ENCODE measurements at regions not wholly inside any gene's neighbourhood (a gene's known extent, or its start where the extent isn't known, plus 50 kb on each side); places are given as distances from the start of the nearest gene placed in this dataset.

DNA sequence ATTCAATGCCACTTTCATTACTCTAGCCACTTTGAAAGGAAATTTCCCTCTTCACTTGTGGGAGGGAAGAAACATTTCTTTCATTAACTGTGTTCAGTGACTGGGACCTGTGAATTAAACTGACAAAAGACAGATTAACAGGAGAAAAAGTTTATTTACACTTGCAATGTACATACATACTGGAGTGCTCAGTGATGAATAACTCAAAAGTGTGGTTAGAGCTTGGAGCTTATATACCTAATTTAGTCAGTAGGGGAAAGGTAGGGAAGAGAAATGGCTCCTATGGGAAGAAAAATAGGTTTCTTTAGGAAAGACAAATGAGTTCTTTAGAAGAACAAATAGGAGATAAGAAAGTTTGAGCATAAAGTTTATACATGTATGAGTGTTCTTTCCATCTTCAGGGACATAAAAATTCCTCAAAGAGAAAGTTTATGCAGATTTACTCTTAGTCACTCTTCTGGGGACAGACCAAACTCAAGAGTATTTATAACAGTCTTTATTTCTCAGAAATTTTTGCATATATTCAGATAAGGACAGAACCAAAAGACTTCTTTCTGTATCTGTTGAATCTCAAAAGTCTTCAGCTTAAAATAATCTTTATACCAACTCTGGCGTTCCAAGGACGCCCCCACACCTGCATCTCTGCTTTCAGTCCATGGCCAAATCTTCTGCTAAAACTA, 120.0 kb upstream of the RAI14 start:
- DNase-seq (ENCODE audit: low read depth, low spot score) = no peak

DNA sequence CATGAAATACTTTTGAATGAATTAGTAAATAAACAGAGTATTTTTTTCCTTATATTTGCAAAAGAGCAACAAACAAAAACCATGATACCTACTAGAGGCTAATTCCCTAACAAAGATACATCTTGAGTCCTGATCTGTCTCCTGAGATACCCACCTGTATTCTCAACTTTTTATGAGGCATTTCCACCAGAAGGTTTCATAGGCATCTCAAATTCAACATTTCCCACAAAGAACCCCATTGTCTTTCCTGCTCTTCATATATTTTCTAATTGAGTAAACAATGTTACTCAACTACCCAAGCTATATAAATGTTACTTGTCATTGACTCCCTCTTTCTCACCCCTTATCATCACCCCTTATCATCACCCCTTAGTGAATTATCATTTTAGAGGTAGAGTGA, 119.4 kb upstream of the RAI14 start:
- no peak overlapping the region for H3K4me3 ChIP-seq (ENCODE audit: low read length)
- DNase-seq (ENCODE audit: low read depth, low spot score) = no peak

More for the DNA sequence above, 120.0 kb upstream of the RAI14 start:
- H3K4me3 ChIP-seq (ENCODE audit: low read length) = no peak overlapping the region

DNA sequence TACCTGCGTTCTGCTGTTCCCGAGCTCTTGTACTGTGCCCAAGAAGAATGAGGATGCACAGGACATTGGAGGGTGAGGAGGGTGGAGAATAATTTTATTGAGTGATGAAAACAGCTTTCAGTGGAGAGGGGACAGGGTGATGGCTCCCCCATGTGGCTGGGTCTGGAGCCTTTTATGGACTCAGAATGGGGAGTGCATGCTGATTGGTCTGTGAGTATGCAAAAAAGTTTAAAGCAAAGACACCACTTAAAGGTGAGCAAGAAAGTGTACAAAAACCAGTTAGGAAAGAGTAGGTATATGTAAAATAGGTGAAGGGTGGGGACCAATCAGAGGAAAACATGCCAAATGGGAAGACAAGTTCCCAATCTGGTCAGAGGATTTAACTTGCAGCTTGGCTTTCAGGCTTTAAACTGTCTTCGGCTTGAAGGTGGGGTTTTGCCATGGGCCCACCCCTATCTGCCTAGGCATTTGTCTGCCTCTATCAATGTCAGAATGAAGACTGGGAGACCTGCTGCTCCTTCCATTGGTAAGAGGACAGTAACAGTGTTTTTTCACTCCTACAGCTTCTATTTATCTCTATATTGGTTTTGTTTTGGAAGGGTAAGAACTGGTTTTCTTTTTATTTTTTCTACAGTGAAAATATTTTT, 118.0 kb upstream of the RAI14 start:
- no peak for DNase-seq (ENCODE audit: low read depth, low spot score)
- H3K4me3 ChIP-seq (ENCODE audit: low read length) = no peak overlapping the region

DNA sequence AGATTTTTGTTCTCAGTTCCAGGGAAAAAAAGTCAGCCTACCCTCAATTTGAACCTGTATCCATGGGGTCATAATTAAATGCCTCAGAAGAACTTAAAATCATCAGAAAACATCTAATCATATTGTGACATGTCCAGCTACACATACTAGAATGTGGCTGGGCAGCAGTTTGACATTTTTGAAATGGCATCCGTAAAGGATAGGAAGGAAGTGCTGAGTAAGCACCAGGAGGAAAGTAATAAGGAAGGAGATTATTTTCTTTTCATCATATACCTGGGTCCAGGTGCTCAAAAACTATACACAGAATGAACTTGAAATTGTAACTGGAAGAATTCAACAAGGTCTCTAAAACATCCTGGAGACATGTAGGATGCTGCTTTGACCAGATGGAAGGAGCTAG, 116.9 kb upstream of the RAI14 start:
- no peak overlapping the region for H3K4me3 ChIP-seq (ENCODE audit: low read length)
- no peak for DNase-seq (ENCODE audit: low read depth, low spot score)

DNA sequence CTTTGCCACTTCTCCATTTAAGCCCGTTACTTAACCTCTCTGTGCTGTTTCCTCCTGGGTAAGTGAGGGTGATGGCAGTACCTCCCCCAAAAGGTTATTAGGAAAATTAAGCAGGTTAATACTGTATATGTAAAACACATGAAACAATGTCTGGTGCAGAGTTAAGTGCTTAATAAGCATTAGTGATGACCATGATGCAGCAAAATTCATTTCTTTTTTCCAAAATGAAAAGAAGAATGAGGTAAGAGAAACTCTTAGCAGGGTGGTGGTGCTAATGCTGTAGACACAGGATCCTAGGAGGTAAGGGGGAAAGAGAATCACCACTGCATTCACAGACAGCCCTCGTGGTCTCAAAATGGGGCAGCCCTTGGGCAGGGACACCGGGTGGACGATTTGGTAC, 115.1 kb upstream of the RAI14 start:
- DNase-seq (ENCODE audit: low read depth, low spot score) = no peak
- H3K4me3 ChIP-seq (ENCODE audit: low read length) = no peak overlapping the region

DNA sequence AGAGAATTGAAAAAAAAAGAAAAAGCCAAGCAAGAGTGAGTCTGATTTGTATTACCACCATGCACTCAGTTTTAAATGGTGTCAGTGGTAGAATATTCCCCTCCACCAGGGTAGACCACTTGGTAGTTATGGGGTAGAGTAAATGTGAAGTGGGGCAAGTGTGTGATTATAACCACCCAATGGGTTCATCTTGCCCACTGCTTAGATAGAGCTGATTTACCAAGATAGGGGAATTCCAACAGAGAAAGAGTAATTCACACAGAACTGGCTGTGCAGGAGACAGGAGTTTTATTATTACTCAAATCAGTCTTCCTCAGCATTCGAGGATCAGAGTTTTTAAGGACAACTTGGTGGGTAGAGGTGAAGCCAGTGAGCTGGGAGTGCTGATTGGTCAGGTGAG, 113.3 kb upstream of the RAI14 start:
- no peak overlapping the region for H3K4me3 ChIP-seq (ENCODE audit: low read length)
- no peak for DNase-seq (ENCODE audit: low read depth, low spot score)

DNA sequence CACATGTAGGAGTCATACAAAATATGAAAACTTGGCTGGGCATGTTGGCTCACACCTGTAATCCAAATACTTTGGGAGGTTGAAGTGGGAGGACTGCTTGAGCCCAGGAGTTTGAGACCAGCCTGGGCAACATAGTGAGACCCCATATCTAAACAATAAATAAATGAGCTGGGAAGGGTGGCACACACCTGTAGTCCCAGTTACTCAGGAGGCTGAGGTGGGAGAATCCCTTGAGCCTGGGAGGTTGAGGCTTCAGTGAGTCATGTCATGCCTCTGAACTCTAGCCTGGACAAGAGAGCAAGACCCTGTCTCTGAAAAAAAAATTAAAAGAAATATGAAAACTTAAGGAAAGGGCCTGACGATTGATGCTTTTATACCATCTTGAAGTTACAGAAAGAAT, 112.4 kb upstream of the RAI14 start:
- no peak for DNase-seq (ENCODE audit: low read depth, low spot score)

DNA sequence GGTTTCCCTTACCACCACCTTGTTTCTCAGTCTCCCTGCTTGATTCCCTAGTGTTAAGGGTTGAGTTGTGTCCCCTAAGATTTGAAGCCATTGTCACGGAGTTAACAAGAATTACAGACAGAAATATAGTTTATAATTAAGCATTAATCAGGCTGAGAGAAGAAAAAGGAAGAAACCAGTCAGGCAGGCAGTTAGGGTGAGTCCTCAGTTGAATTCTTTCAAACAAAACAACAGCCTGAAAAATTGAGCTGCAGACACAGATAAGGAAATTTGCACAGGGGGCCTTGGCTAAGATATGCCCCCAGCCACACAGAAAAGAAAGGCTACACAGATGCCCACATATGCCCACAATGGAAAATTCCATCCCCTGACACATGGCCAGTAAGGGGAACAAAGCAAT, 111.7 kb upstream of the RAI14 start:
- no peak for DNase-seq (ENCODE audit: low read depth, low spot score)
- no peak overlapping the region for H3K4me3 ChIP-seq (ENCODE audit: low read length)

More for the DNA sequence above, 112.4 kb upstream of the RAI14 start:
- no peak overlapping the region for H3K4me3 ChIP-seq (ENCODE audit: low read length)

DNA sequence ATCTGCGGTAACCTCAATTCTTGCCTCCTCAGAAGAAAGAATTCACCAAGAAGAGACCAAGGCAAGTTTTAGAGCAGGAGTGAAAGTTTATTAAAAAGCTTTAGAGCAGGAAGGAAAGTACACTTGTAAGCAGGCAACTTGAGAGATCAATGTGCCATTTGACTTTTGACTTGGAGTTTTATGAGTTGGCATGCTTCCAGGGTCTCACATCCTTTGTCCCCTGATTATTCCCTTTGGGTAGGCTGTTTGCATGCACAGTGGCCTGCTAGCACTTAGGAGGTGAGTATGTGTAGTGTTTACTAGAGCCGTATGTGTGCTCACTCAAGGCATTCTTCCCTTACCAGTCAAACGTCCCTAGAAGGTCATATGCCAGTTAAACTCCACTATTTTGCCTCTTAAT, 111.0 kb upstream of the RAI14 start:
- H3K4me3 ChIP-seq (ENCODE audit: low read length) = no peak overlapping the region
- DNase-seq (ENCODE audit: low read depth, low spot score) = no peak

DNA sequence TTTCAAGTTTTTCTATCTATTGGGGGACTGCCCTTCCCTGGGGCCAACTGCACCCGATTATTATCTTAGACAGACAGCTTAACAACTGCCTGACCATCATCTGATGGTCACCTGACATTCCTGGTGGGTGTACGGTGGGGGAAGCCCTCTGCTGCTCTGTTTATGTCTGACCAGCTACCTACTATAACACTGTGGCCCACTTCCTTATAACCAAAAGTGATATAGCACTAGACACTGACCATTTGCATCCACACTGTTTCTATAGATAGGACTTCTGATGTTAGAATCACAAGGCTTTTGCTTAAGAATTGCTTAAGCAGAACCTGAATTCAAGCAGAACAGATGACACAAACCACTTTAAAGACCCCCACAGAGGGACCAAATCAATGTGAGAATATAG, 110.5 kb upstream of the RAI14 start:
- H3K4me3 ChIP-seq (ENCODE audit: low read length) = no peak overlapping the region
- no peak for DNase-seq (ENCODE audit: low read depth, low spot score)

DNA sequence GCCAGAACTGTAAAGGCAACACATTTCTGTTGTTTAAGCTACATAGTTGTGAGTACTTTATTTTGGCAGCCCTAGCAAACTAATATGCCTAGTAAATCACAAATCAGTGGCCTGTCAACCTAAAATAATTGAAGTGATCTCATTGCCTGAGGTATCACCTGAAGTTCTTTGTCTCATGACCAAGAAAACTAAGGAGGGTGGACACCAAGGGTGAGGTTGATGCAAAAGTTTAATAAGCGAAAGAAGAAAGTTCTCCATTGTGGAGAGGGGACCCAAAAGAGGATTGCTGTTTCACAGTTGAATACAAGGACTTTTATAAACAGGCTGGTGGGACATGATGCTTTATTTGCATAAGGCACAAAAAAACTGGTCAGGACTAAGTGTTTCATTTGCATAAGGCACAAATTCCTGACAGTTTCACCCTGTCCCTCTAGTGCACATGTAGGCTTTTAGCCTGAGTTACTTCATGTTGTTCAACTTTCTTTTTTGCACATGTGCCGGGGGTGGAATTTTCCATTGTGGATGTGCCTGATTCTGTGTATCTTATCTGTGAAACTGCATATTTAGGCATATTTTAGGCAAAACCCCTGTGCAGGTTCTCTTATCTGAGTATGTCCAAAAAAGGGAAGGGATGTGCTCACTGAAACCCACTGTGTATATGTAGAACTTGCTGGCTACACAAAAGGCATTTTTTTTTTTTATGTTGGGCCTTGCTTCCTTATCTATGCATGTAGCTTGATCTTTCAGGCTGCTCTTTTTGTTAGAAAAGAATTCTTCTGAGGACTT, 108.6 kb upstream of the RAI14 start:
- DNase-seq (ENCODE audit: low read depth, low spot score) = no peak
- H3K4me3 ChIP-seq (ENCODE audit: low read length) = no peak overlapping the region

DNA sequence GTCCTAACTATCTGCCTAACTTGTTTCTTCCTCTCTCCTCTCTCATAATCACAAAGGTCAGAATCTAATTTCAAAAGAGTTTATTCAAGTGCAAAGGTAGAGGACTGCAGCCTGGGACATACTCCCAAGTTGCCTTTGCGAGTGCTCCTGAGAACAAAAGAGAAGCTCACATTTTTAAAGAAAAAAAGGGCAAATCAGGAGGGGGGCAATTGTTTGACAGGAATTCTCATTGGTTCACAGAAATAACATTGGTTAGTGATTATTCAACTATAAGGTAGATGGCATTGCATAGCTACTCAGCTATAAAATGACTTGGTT, 108.1 kb upstream of the RAI14 start:
- no peak for DNase-seq (ENCODE audit: low read depth, low spot score)
- H3K4me3 ChIP-seq (ENCODE audit: low read length) = no peak overlapping the region

DNA sequence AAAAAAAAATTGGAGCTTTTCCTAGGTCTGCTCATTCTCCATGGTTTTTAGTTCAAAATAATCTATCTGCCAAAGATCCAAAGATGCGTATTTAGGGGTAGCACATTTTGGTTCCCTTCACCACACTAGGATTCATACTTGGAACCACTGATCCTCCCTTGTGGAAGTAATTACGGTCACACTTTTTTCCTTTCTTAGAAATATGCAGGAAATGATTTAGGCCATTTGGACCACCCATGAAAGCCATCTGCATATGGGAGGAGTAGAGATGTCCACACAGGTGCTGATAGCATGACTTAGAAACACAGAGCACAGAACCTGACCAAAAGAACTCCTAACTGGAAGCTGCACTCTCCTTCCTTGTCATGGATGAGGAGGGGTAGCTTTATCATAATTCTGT, 105.9 kb upstream of the RAI14 start:
- DNase-seq (ENCODE audit: low read depth, low spot score) = no peak
- H3K4me3 ChIP-seq (ENCODE audit: low read length) = no peak overlapping the region

DNA sequence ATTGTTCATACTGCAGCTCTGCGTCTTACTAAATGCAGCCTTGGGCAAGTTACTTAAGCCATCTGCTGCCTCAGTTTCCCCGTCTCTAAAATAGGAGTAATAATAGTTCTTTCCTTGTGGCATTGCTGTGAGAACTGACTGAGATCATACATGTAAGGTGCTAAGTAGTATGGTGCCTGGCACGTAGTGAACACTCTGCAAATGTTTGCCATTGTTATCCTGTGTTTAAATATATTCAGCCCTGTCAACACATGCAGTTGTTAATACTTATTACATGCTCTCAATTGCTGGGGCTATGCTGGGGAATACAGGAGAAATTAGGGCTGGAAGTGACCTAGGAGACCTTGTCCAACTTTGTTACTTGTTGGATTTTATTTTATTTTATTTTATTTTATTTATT, 105.2 kb upstream of the RAI14 start:
- no peak for DNase-seq (ENCODE audit: low read depth, low spot score)
- no peak overlapping the region for H3K4me3 ChIP-seq (ENCODE audit: low read length)

DNA sequence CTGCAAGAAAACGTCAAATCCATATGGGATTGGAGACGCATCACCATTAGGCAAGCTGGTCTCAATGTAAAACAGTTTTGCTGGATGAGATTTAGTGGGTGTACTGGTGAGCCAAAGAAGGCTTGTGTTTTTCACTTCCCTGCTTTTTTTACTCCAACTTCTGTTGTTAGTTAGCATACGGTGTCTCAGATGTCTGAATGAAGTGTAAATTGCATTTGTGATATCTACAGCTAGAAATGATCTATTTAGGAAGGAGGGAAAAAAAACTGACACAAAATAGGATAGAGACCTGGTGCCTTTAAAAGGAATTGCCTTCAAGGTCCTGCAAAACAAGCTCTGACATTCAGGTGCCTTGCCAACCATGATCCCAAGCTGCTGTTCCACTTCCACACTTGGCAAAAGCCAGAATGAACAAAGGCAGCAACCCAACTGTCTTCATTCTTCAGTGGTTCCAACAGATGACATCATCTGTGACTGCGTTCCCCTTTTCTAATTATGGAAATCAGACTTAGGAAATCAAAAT, 104.2 kb upstream of the RAI14 start:
- no peak for DNase-seq (ENCODE audit: low read depth, low spot score)
- no peak overlapping the region for H3K4me3 ChIP-seq (ENCODE audit: low read length)

DNA sequence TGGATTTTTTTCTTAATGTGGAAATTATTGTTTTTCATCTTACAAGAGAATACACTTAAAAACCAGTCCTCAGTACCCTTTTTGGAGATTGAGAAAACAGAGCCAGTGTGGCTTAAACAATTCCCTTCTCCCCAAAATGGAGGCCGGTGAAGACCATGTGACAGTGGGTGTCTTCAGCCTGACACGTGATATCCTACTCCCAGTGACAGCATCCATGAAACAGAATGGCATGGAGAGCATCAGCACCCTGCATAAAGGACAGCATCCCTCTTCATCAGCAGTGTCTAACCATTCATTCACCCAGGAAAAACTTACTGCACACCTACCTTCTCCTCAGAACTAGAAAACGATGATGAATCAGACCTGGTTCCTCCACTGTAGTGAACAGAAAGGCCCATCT, 103.4 kb upstream of the RAI14 start:
- no peak overlapping the region for H3K4me3 ChIP-seq (ENCODE audit: low read length)
- no peak for DNase-seq (ENCODE audit: low read depth, low spot score)

DNA sequence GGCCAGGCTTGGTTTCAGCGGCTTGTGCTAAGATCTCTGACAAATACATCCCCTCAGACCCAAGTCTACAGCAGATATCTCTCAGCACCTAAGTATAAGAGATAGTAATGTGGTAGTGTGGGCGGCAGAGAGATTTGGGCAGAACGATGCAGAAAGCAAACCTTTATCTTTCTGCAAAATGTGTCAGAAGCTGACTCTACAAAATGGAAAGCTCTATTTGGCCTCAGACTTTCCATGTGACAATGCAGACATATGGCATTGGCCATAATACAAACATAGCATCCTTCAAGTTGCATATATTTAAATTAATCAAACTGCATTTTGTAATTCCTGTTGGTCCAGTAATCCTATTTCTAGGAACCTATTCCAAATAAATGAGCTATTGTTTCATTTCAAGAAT, 102.5 kb upstream of the RAI14 start:
- no peak overlapping the region for H3K4me3 ChIP-seq (ENCODE audit: low read length)
- no peak for DNase-seq (ENCODE audit: low read depth, low spot score)

DNA sequence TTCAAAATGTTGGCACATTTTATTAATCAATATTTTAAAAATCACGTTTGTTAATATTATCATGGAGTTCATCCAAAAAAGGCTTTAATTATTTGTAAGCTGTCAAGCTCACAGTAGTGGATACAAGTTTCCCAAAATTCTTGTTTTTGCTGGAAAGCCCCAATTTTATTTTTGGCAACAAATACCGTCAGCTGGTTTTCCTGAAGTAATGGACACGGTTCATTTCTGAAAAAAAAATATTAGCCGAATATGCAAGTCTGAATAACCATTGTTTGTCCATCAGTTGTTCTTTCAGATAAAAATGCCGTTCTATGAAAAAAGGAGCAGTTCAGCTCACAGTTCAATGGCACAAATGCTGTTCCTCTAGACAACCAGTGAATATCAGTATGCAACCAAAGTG, 101.5 kb upstream of the RAI14 start:
- DNase-seq (ENCODE audit: low read depth, low spot score) = no peak
- no peak overlapping the region for H3K4me3 ChIP-seq (ENCODE audit: low read length)

DNA sequence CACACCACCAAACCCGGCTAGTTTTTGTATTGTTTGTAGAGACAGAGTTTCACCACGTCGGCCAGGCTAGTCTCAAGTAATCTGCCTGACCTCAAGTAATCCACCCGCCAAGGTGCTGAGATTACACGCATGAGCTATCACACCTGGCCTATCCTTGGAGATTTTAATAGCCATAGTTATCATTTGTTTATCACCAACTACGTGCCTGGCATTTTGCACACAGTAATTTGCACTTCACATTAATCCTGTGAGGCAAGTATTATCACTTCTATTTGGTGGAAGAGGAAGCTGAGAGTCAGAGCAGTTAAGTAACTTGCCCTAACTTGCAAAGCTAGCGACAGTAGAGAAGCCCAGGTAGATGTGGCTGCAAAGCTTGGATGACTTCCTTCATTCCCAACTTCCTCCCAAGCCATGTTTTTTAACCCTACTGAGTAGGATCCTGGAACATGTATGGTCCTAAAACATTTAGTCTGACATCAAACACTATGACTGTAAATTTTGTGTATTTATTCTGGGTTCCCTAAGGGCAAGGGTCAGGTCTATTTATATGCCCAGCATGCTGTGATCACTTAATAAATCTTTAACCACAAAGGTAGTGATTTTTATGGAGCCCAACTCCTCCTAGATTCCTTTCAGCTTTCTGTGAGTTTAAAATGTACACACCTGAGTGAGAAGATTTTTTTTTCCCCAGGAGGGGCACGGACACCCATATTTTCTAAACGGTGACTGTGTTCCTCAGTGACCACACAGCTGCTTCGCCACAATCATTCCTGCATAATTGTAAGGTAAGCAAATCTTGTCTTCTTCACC, 100.2 kb upstream of the RAI14 start:
- no peak for DNase-seq (ENCODE audit: low read depth, low spot score)
- no peak overlapping the region for H3K4me3 ChIP-seq (ENCODE audit: low read length)

DNA sequence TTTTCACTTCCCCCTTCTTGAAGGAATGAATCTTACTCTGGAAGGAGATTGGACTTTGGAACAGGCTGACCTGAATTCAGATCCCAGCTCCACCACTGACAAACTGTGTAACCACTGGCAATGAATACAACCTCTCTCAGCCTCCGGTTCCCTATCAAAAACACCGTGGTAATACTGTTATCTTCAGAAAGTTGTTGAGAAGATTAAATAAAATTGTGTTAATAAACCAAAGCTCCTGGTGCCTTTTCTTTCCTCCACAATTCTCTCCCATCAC, 99.7 kb upstream of the RAI14 start:
- no peak overlapping the region for H3K4me3 ChIP-seq (ENCODE audit: low read length)
- no peak for DNase-seq (ENCODE audit: low read depth, low spot score)

All from Jurkat, Clone E6-1 (cell line).